ENCODE measurements at regions not wholly inside any gene's neighbourhood (a gene's known extent, or its start where the extent isn't known, plus 50 kb on each side); places are given as distances from the start of the nearest gene placed in this dataset.
"Not testable (repeated sequence)": the region's sequence is repeated elsewhere in the genome, so short reads cannot be mapped to it uniquely, and the experiment has no call there.

- DNase-seq: peak; percentile 91
These were observed 155.6 kb downstream of the NUF2 start for GRCh38 chr1:163477276-163477830.

DNA sequence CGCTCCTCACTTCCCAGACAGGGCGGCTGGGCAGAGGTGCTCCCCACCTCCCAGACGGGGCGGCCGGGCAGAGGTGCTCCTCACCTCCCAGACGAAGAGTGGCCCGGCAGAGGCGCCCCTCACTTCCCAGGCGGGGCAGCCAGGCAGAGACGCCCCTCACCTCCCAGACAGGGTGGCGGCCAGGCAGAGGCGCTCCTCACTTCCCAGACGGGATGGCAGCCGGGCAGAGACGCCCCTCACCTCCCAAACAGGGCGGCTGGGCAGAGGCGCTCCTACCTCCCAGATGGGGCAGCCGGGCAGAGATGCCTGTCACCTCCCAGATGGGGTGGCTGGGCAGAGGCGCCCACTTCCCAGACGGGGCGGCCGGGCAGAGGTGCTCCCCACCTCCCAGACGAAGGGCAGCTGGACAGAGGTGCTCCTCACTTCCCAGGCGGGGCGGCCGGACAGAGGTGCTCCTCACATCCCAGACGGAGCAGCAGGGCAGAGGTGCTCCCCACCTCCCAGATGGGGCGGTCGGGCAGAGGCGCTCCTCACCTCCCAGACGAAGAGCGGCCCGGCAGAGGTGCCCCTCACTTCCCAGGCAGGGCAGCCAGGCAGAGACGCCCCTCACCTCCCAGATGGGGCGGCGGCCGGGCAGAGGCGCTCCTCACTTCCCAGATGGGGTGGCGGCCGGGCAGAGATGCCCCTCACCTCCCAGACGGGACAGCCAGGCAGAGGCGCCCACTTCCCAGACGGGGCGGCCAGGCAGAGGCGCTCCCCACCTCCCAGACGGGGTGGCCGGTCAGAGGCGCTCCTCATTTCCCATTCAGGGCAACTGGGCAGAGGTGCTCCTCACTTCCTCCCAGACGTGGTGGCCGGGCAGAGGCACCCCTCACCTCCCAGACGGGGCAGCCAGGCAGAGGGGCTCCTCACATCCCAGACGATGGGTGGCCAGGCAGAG lies 176.9 kb downstream of the NUF2 start:
- DNase-seq: not testable (repeated sequence)

DNA sequence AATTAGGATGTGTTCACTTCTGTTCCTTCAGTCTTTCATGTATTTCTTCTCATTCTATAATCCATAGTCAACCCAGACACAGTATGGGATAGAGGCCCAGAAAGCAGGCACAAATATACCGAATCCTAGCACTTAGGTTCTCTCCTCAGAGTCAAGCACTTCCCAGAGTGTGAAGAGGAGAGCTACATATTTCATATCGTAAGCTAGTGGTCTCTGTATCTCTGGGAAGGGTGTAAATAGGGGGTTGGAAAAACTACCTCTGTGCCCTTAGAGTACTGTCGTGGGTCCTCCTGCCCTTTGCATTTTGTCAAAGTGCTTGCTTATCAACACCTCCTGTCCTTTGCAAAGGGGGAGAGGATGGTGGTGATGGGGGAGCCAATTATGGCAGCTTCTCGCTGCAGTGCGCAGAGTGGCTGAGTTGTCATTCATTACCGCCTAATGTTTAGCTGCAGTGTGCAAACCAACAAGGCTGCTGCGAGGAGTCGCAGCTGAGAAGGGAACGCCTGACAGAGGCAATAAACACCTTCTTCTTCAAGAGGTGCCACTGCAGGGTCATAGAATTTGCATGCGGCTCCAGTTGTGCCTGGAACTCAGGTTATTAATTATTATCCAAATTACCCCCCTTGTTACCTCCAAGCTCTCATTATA lies 182.7 kb downstream of the NUF2 start:
- no peak for DNase-seq

GRCh38 chr1:163509114-163509513 lies 187.4 kb downstream of the NUF2 start:
- DNase-seq: no peak

- no peak for DNase-seq
These were observed 190.7 kb downstream of the NUF2 start for GRCh38 chr1:163512349-163512989.

DNA sequence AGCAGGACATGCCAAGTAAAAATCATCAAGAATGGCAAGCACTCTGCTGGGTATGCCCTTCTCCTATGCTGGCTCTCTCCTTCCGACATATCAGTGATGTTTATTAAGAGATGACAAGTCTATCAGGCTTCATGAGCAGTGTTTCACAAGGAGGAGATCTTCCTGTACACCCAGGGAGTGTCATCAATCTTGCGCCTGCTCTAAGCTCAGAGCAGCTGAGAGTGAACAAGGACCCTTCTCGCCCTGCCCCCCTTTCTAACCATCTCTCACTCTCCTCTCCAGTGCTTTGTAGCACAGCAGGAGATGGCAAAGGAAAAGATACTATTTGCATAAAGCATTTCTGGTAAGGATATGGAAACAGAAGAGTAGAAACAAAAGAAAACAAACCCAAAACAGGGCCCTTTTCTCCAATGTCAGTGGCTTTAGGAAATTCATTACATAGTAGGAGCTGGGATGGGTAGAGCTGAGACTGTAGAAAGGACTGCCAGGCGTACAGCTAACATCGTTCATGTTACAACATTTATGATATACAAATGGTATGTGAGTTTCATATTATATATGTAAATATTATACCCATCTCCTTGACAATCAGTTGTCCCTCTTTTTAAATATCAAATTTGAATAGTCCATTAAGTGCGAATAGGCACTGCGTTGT lies 201.7 kb downstream of the NUF2 start:
- no peak for DNase-seq

GRCh38 chr1:163528710-163529348 lies 207.1 kb downstream of the NUF2 start:
- peak; percentile 39 for DNase-seq

DNA sequence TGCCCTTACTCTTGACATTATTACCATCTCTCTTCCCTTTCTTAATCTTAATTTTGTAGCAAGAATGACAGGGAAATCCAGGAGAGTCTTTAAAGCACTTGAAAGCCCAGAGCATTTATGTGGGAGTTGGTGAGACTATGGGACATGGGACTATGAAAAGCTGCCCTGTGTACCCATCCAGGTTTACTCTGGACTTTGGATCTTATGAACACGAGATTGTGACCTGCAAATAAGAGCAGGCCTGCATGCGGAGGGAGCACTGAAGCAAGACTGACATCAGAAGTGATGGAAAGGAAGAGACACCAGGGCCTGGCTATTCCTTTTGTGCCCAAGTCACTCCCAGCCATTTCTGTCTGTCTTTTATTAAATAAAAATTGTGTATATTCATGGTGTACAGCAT lies 209.6 kb downstream of the NUF2 start:
- DNase-seq: no peak

GRCh38 chr1:163535401-163535800 lies 213.6 kb downstream of the NUF2 start:
- DNase-seq: no peak

- DNase-seq: peak; percentile 53
These were observed 214.1 kb downstream of the NUF2 start for GRCh38 chr1:163535807-163536206.

GRCh38 chr1:163537809-163538208 lies 216.1 kb downstream of the NUF2 start:
- DNase-seq: peak; percentile 18

DNA sequence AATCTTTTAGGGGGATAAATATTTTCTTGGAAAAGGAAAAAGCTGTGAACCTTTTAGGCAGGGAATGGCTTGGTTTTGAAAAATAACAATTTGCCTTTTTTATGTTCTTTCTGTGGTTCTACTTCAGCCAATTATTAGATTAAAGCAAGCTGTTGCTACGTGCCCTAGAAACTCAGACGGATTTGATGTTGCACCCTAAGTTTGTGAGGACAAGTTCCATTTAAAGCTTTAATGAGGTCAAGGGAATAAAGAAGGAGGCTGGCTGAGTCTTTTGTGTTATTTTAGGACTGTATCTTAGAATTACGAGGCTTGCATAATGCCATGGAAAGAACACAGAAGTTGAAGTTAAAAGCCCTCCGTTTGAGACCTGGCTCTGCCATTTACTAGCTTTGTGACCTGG lies 216.9 kb downstream of the NUF2 start:
- DNase-seq: peak; percentile 18

DNA sequence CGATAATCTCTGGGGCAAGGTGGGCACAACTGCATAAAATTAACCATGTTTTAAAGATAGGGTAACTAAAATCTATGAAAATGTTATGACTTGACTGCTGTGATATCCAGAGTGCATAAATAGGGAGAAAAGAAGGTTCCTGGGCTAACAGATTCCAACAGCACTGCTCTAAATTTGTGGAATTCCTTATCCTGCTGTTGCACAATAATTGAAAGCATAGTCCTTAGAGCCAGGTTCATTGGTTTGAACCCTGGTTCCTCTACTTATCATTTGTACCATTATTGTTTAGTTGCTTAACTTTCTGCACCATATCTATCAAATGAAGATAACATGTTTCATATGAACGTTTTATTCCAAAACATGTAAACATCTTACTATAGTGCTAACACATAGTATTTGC lies 219.0 kb downstream of the NUF2 start:
- DNase-seq: no peak

DNA sequence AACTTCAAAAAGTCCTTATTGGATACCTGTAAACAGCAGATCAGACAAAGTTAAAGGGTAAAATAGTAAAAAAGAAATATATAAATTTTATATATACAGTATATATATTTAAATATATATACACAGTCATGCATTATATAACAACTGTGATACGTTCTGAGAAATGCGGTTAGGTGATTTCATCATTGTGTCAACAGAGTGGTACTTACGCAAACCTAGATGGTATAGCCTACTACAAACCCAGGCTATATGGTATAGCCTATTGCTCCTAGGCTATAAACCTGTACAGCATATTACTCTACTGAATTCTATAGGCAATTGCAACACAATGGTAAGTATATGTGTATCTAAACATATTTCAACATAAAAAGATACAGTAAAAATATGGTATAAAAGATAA lies 222.7 kb downstream of the NUF2 start:
- no peak for DNase-seq

DNA sequence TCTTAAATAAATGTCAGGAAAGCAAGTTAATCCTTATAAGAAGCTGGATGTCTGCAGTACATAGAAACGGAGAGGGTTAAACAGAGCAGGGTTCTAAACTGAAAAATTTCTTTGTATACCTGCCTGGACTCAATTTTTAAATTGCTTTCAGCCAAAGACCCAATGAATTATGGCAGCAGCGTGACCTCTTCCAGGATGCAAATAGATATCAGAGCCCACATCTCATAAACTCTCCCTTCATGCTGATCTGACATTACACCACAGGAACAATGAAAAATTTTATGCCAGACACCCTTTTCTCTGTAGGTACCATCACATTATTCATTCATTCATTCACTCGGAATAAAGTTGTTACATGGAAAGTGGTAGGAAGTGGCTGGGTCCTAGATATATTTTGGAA lies 236.4 kb downstream of the NUF2 start:
- DNase-seq: no peak

DNA sequence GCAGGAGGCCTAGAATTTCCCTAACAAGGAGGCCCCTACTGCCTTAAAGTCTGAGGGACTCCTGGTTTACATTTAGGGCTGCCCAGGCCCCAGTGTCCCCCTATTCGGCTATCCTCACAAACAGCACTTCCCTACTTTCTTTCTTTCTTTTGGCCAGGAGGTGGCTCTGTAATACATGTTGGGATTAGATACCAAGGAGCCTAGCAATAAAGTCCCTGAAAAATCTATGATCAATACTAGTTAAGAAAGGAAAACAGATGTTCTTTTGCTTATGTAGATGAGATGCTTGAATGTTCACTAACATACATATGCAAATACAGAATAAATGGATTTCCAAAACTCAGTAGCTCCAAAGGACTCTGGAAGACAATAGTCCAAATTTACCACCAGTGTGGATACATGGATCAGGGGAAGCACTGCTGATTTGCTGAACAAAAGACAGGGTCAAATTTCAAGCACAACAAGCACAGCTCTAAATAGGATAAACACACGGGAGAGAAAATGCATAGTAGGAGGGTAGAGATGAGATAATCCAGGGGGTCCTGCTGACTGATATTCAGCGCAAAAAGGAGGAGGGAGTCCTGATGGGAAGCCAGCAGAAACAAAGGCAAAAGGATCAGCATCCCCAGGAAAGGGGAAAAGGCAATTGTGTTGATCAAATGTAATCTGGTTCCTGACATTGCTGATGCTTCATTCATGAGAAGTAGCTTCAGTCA lies 240.0 kb downstream of the NUF2 start:
- peak; percentile 63 for DNase-seq

- no peak for DNase-seq
These were observed 240.6 kb downstream of the NUF2 start for GRCh38 chr1:163562355-163562754.

GRCh38 chr1:163565166-163565565 lies 243.4 kb downstream of the NUF2 start:
- peak; percentile 86 for DNase-seq

- DNase-seq: no peak
These were observed 248.3 kb downstream of the NUF2 start for GRCh38 chr1:163570071-163570470.

- DNase-seq: no peak
These were observed 250.2 kb downstream of the NUF2 start for GRCh38 chr1:163571950-163572349.

DNA sequence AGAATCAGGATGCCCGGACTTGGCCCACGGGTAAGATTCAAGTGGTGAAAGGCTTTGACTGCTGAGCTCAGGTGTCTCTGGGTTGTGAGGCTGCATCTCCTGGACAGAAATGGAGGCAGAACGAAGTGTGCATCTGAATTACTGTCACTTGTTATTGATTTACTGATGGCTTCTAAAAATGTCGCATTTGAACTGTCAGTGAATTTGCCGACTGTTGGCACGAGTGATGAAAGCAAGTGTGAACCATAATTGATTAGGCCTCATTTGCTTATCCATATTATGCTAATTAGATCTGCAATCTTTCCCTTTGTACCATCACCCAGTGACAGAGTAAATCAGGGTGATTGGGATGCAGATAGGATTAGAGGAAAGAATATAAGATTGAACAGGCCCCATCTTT lies 252.4 kb downstream of the NUF2 start:
- no peak for DNase-seq

DNA sequence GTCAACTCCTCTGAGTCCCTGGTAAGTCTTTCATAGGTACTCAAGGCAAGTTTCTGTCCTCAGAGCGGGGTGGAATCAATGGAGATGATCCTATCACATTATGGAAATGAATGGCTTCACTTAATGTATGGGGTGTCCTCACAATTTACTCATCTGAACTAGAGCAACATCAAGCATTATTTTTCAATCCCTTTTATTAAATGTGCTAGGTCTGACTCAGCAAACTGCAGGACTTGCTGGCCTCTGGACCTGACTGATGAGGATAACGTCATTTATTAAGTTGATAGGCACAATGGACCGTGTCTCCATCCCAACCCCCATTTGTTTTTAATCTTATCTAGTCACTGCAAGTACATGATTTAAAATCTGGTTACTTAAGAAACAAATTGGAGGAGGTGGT lies 259.2 kb downstream of the NUF2 start:
- DNase-seq: no peak

Measured in eye (tissue), 1 donor.